GM12873 (cell line): ENCODE measurements at regions not wholly inside any gene's neighbourhood (a gene's known extent, or its start where the extent isn't known, plus 50 kb on each side); places are given as distances from the start of the nearest gene placed in this dataset.

ENCODE experiments used
- CTCF ChIP-seq: IDR thresholded peaks from 2 replicates; pipeline ENCODE4 v1.5.1; 2012; ENCODE audit warnings: low read depth, mild to moderate bottlenecking, moderate library complexity, low read length, control low read depth; ENCODE audit not compliant: insufficient read depth; ENCODE audit errors: missing control alignments

GRCh38 chr5:74161170-74161569, 479.4 kb downstream of the ENC1 start:
- TF ChIP-seq CTCF = no peak

GRCh38 chr5:74156728-74157383, 483.7 kb downstream of the ENC1 start:
- no peak for TF ChIP-seq CTCF

GRCh38 chr5:74155501-74155900, 485.0 kb downstream of the ENC1 start:
- TF ChIP-seq CTCF = no peak

- no peak for TF ChIP-seq CTCF
These were observed 486.0 kb downstream of the ENC1 start for GRCh38 chr5:74154526-74154925.

- no peak for TF ChIP-seq CTCF
These were observed 487.2 kb downstream of the ENC1 start for GRCh38 chr5:74153255-74153790.

- TF ChIP-seq CTCF = no peak
These were observed 487.8 kb downstream of the ENC1 start for GRCh38 chr5:74152625-74153254.

- no peak for TF ChIP-seq CTCF
These were observed 488.4 kb downstream of the ENC1 start for GRCh38 chr5:74152136-74152535.
